AG04449 (cell line): ENCODE measurements at regions not wholly inside any gene's neighbourhood (a gene's known extent, or its start where the extent isn't known, plus 50 kb on each side); places are given as distances from the start of the nearest gene placed in this dataset.
A peak's percentile ranks its signal among the peaks of the same experiment; 100 is the strongest.

ENCODE experiments used
- CTCF ChIA-PET: fragments of 350-600 bp; formaldehyde crosslinking; extraction: SDS; loops from one replicate; lab custom pipeline; 2021; ENCODE audit warnings: antibody characterized with exemption; lab: Yijun Ruan, JAX
- POLR2A ChIA-PET: fragments of 400-600, 350-600 bp; formaldehyde crosslinking; extraction: SDS; loops from one replicate; lab custom pipeline; 2020; ENCODE audit warnings: antibody characterized with exemption, inconsistent platforms; lab: Yijun Ruan, JAX
- DNase-seq: peaks from one replicate; pipeline ENCODE4 v3.0.0-alpha.2; 2010; ENCODE audit warnings: low read depth, low spot score
- H3K4me3 ChIP-seq: 2 replicates; pipeline ENCODE4 v1.5.1; 2011; ENCODE audit warnings: low read depth, mild to moderate bottlenecking, control low read depth, low read length
- CTCF ChIP-seq: IDR thresholded peaks from one replicate; pipeline ENCODE4 v1.5.1; 2011; ENCODE audit warnings: mild to moderate bottlenecking, moderate library complexity, low read length, control low read depth, inconsistent platforms; ENCODE audit not compliant: insufficient read depth; ENCODE audit errors: missing control alignments

GRCh38 chr16:72542102-72542501 lies 370.1 kb upstream of the PMFBP1 start:
- ChIA-PET CTCF (interaction anchor here (1.3 kb wide), 1 partner anchor 44 kb away, joined by 3 read pairs; no protein-coding TSS in a partner anchor), POLR2A (no interaction called here)
- no peak overlapping the region for H3K4me3 ChIP-seq
- TF ChIP-seq CTCF = no peak
- DNase-seq = no peak

- no peak for TF ChIP-seq CTCF
- no peak overlapping the region for H3K4me3 ChIP-seq
- ChIA-PET CTCF (interaction anchor here (1.5 kb wide), 1 partner anchor 680 kb away, joined by 3 read pairs; no protein-coding TSS in a partner anchor), POLR2A (interaction anchor here (0.6 kb wide), 1 partner anchor 60 kb away, joined by 4 read pairs; no protein-coding TSS in a partner anchor)
- no peak for DNase-seq
Measured at GRCh38 chr16:72537664-72538063, 365.7 kb upstream of the PMFBP1 start.

GRCh38 chr16:72536723-72537435 lies 364.9 kb upstream of the PMFBP1 start:
- H3K4me3 ChIP-seq = no peak overlapping the region
- no peak for TF ChIP-seq CTCF
- DNase-seq = peak; percentile 59
- ChIA-PET CTCF (no interaction called here), POLR2A (interaction anchor here (0.6 to 0.7 kb wide), 2 partner anchors 60 to 128 kb away, joined by 3 to 4 read pairs; no protein-coding TSS in a partner anchor)

- no peak for TF ChIP-seq CTCF
- H3K4me3 ChIP-seq = no peak overlapping the region
- POLR2A ChIA-PET = interaction anchor here (0.6 to 0.7 kb wide), 2 partner anchors 304 to 439 kb away, joined by 3 read pairs; no protein-coding TSS in a partner anchor
- CTCF ChIA-PET = no interaction called here
- DNase-seq = no peak
Measured at GRCh38 chr16:72532906-72533410, 361.0 kb upstream of the PMFBP1 start.

GRCh38 chr16:72530434-72530833 lies 358.5 kb upstream of the PMFBP1 start:
- TF ChIP-seq CTCF = no peak
- DNase-seq = no peak
- H3K4me3 ChIP-seq = no peak overlapping the region
- ChIA-PET CTCF (interaction anchor here (0.6 to 1.5 kb wide), 5 partner anchors 11 to 302 kb away, joined by 3 to 5 read pairs (median 3); no protein-coding TSS in a partner anchor), POLR2A (no interaction called here)

GRCh38 chr16:72523087-72523486 lies 351.1 kb upstream of the PMFBP1 start:
- no peak for DNase-seq
- no peak for TF ChIP-seq CTCF
- POLR2A ChIA-PET = no interaction called here
- H3K4me3 ChIP-seq = no peak overlapping the region
- CTCF ChIA-PET = no interaction called here
